ENCODE measurements at regions not wholly inside any gene's neighbourhood (a gene's known extent, or its start where the extent isn't known, plus 50 kb on each side); places are given as distances from the start of the nearest gene placed in this dataset.

- no peaks in the 10 kb centered on the region for H3K36me3 ChIP-seq
- no peak for DNase-seq (ENCODE audit: low spot score)
- no peak overlapping the region for H3K27ac ChIP-seq
- TF ChIP-seq, protein P1, sequence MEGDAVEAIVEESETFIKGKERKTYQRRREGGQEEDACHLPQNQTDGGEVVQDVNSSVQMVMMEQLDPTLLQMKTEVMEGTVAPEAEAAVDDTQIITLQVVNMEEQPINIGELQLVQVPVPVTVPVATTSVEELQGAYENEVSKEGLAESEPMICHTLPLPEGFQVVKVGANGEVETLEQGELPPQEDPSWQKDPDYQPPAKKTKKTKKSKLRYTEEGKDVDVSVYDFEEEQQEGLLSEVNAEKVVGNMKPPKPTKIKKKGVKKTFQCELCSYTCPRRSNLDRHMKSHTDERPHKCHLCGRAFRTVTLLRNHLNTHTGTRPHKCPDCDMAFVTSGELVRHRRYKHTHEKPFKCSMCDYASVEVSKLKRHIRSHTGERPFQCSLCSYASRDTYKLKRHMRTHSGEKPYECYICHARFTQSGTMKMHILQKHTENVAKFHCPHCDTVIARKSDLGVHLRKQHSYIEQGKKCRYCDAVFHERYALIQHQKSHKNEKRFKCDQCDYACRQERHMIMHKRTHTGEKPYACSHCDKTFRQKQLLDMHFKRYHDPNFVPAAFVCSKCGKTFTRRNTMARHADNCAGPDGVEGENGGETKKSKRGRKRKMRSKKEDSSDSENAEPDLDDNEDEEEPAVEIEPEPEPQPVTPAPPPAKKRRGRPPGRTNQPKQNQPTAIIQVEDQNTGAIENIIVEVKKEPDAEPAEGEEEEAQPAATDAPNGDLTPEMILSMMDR (IDR thresholded peaks at IDR 0.05), result no peak
- H3K4me1 ChIP-seq, result no peaks in the 10 kb centered on the region
- H3K27me3 ChIP-seq, result no peaks in the 10 kb centered on the region
- H3K9me3 ChIP-seq, result no peaks in the 10 kb centered on the region
- H3K4me3 ChIP-seq, result no peak overlapping the region
Observed at GRCh38 chr12:89760783-89761182, 52.1 kb upstream of the ATP2B1 start.

Measured in right atrium auricular region (tissue), 2 donors.